Neuronal stem cell (in vitro differentiated cells): ENCODE measurements at regions not wholly inside any gene's neighbourhood (a gene's known extent, or its start where the extent isn't known, plus 50 kb on each side); places are given as distances from the start of the nearest gene placed in this dataset.

Experiments used
- DNase-seq: peaks from one replicate; pipeline ENCODE4 v3.0.0-alpha.2; 2013; ENCODE audit warnings: low spot score
- H2AFZ ChIP-seq: one replicate; pipeline ENCODE4 v1.6.1; 2013; ENCODE audit warnings: mild to moderate bottlenecking, low read length, inconsistent platforms
- H2AK5ac ChIP-seq: 2 replicates; pipeline ENCODE4 v1.6.1; 2013; ENCODE audit warnings: low read depth, mild to moderate bottlenecking, inconsistent platforms, low read length, moderate library complexity, mixed read lengths
- H2BK120ac ChIP-seq: 2 replicates; pipeline ENCODE4 v1.6.1; 2013; ENCODE audit warnings: low read depth, mild to moderate bottlenecking, inconsistent platforms, low read length, moderate library complexity, mixed read lengths
- H2BK12ac ChIP-seq: one replicate; pipeline ENCODE4 v1.6.1; 2013; ENCODE audit warnings: low read length, inconsistent platforms
- H2BK15ac ChIP-seq: 2 replicates; pipeline ENCODE4 v1.6.1; 2013; ENCODE audit warnings: mild to moderate bottlenecking, low read length, inconsistent platforms, mixed read lengths
- H2BK5ac ChIP-seq: one replicate; pipeline ENCODE4 v1.6.1; 2013; ENCODE audit warnings: inconsistent platforms, mild to moderate bottlenecking, low read length, moderate library complexity
- H3K14ac ChIP-seq: one replicate; pipeline ENCODE4 v1.6.1; 2013; ENCODE audit warnings: low read length, inconsistent platforms
- H3K18ac ChIP-seq: 2 replicates; pipeline ENCODE4 v1.6.1; 2013; ENCODE audit warnings: low read length, inconsistent platforms
- H3K23ac ChIP-seq: 2 replicates; pipeline ENCODE4 v1.6.1; 2013; ENCODE audit warnings: low read depth, mild to moderate bottlenecking, mixed read lengths, low read length, inconsistent platforms; ENCODE audit not compliant: poor library complexity
- H3K27ac ChIP-seq: replicated peaks from 3 replicates; pipeline ENCODE4 v1.5.1; 2013; ENCODE audit warnings: low read length, inconsistent platforms
- H3K27me3 ChIP-seq, 3 experiments: 2 replicates each; pipeline ENCODE4 v1.6.1; 2013; ENCODE audit warnings: low read length in 3 of 3, mild to moderate bottlenecking in 2 of 3, inconsistent platforms in 1 of 3, low read depth in 1 of 3, mixed read lengths in 1 of 3, moderate library complexity in 1 of 3; ENCODE audit not compliant: control insufficient read depth in 3 of 3, insufficient read depth in 3 of 3
- H3K36me3 ChIP-seq, 2 donors: replicated peaks in 1 of 2; 2 replicates each; pipeline ENCODE4 v1.6.1; 2013; ENCODE audit warnings: low read length in 2 of 2; ENCODE audit not compliant: control insufficient read depth in 2 of 2, insufficient read depth in 2 of 2
- H3K4ac ChIP-seq: 2 replicates; pipeline ENCODE4 v1.6.1; 2013; ENCODE audit warnings: inconsistent platforms, mild to moderate bottlenecking, low read length, moderate library complexity
- H3K4me1 ChIP-seq, 2 donors: 1 replicate in 1 of 2; 2 replicates in 1 of 2; pipeline ENCODE4 v1.6.1; 2013; ENCODE audit warnings: low read length in 2 of 2, low read depth in 1 of 2; ENCODE audit not compliant: control insufficient read depth in 2 of 2, insufficient read depth in 1 of 2
- H3K4me2 ChIP-seq: one replicate; pipeline ENCODE4 v1.6.1; 2013; ENCODE audit warnings: mild to moderate bottlenecking, low read length, inconsistent platforms; ENCODE audit not compliant: insufficient read depth, poor library complexity, severe bottlenecking
- H3K4me3 ChIP-seq, 2 donors: 2 replicates each; pipeline ENCODE4 v1.5.1; 2013; ENCODE audit warnings: low read length in 2 of 2, mild to moderate bottlenecking in 2 of 2, inconsistent platforms in 1 of 2, moderate library complexity in 1 of 2
- H3K79me1 ChIP-seq: one replicate; pipeline ENCODE4 v1.6.1; 2013; ENCODE audit warnings: low read depth, mild to moderate bottlenecking, inconsistent platforms, low read length, moderate library complexity
- H3K9ac ChIP-seq: one replicate; pipeline ENCODE4 v1.6.1; 2013; ENCODE audit warnings: mild to moderate bottlenecking, low read depth, low read length, inconsistent platforms; ENCODE audit not compliant: poor library complexity
- H3K9me3 ChIP-seq, 2 donors: replicated peaks in 1 of 2; 2 replicates each; pipeline versions ENCODE3 to v1.6.1; 2013; ENCODE audit warnings: low read length in 2 of 2, mild to moderate bottlenecking in 2 of 2, inconsistent platforms in 1 of 2, low read depth in 1 of 2, mixed read lengths in 1 of 2, moderate library complexity in 1 of 2; ENCODE audit not compliant: control insufficient read depth in 2 of 2, insufficient read depth in 1 of 2
- H4K8ac ChIP-seq: one replicate; pipeline ENCODE4 v1.6.1; 2013; ENCODE audit warnings: low read depth, mild to moderate bottlenecking, inconsistent platforms, low read length, moderate library complexity
- H4K91ac ChIP-seq: one replicate; pipeline ENCODE4 v1.6.1; 2013; ENCODE audit warnings: low read length, low read depth, mild to moderate bottlenecking, inconsistent platforms; ENCODE audit not compliant: poor library complexity
- WGBS, 2 donors: extraction: QIAGEN DNeasy Blood & Tissue Kit; methylation state at CpG; one replicate each; pipeline ENCODE4 v1.1.7; 2013; ENCODE audit warnings: missing lambda C conversion rate in 2 of 2, mixed read lengths in 1 of 2; ENCODE audit not compliant: insufficient read length in 2 of 2, insufficient replicate concordance in 1 of 2; ENCODE audit errors: extremely low coverage in 2 of 2; 5-methylcytosine and 5-hydroxymethylcytosine counted together

DNA sequence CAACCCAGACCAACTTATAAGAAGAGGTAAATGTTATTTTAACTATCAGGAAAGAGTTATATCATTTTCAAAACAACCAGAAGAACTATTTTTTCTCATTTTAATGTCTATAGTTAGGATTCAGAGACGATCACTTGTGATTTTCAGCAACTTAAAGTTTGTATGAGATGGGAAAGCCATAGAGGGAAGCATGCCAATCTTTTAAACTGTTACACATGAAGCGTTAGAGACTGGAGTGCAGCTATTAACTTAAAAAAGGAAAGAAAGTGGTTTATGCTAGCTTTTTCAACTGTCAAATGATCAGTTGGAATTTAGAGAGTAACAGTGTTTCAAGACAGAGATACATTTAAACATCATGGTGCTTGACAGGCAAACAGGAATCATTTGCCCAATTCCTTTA, 91.7 kb upstream of the LPP start:
- Histone ChIP-seq H2BK5ac (no peak overlapping the region), H3K4me1 (no peaks in the 10 kb centered on the region), H2AK5ac (no peak overlapping the region), H2AFZ (no peak overlapping the region), H4K91ac (no peak overlapping the region), H3K14ac (no peak overlapping the region), H3K9me3 (no peaks in the 10 kb centered on the region), H3K79me1 (no peaks in the 10 kb centered on the region), H2BK12ac (no peak overlapping the region), H3K4me2 (no peak overlapping the region), H3K9ac (no peak overlapping the region), H2BK120ac (no peak overlapping the region), H3K23ac (no peak overlapping the region), H3K18ac (no peak overlapping the region), H3K4ac (no peak overlapping the region), H3K27ac (no peak overlapping the region), H3K36me3 (no peaks in the 10 kb centered on the region), H2BK15ac (no peak overlapping the region), H4K8ac (no peak overlapping the region), H3K4me3 (no peak overlapping the region), H3K27me3 (peaks cover 0 to 3% (median 0%) of the 10 kb centered on the region in 3 experiments)
- no peak for DNase-seq
- no CpG with 5 or more reads among the region's 2 CpGs for WGBS, 2 donors

DNA sequence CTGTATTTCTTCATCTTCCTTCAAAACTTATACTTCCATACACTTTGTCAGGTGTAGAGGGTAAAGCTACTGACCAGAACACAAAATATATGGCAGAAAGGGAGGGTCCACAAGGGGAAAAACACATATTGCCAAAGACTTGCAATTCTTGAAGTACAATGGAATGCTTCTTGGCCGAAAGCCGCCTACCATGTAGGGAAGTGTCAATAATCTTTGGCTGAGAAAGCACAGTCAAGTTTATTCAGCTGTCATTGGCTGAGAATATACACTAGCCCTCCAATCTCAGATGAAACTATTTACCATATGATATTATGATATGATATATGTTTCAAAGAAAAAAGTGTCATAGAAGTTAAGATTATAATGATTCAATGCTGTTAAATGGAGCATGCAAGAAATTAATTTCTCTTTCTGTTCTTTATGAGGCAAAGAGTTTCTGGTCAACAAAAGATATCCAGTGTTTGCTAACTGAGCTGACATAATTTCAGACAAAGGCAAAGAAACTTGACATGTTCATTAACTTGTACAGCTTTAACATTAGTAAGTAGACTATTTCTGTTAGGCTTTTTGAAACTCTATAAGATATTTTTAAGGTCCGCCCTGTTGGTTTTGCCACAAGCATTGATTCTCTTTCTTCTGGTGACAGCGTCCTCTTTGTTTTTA, 89.0 kb upstream of the LPP start:
- H3K18ac ChIP-seq, result no peak overlapping the region

DNA sequence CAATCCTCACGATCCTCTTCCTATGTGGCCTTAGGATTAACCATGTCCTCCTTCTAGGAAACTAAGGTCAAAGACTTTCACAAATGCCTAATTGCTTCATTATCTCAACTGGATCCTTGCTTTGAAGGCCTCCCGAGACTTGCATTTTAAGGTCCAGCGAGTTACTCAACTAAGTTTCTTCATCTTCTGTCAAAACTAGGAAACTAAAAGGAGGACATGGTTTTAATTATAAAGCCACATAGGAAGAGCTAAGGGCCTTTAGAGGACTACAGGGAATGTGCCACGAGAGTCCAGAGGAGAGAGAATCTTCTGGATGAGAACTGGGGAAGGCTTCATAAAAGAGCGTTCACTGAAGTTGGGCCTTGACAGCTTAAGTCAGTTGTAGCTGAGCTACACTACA, 87.8 kb upstream of the LPP start:
- no peaks in the 10 kb centered on the region for H3K79me1 ChIP-seq
- no peak overlapping the region for H4K8ac ChIP-seq
- H2BK15ac ChIP-seq, result no peak overlapping the region
- no peak overlapping the region for H2BK120ac ChIP-seq
- no CpG with 5 or more reads among the region's 5 CpGs for WGBS, 2 donors
- DNase-seq, result no peak
- no peak overlapping the region for H2AFZ ChIP-seq
- no peak overlapping the region for H3K23ac ChIP-seq
- H2BK12ac ChIP-seq, result no peak overlapping the region
- H3K27ac ChIP-seq, result no peak overlapping the region
- H3K4ac ChIP-seq, result no peak overlapping the region
- H3K9me3 ChIP-seq, result no peaks in the 10 kb centered on the region
- peaks cover 0 to 8% (median 0%) of the 10 kb centered on the region in 3 experiments for H3K27me3 ChIP-seq
- no peak overlapping the region for H4K91ac ChIP-seq
- no peak overlapping the region for H3K4me2 ChIP-seq
- no peak overlapping the region for H2AK5ac ChIP-seq
- no peak overlapping the region for H3K9ac ChIP-seq
- no peak overlapping the region for H2BK5ac ChIP-seq
- no peaks in the 10 kb centered on the region for H3K4me1 ChIP-seq
- no peak overlapping the region for H3K4me3 ChIP-seq
- no peaks in the 10 kb centered on the region for H3K36me3 ChIP-seq
- H3K14ac ChIP-seq, result no peak overlapping the region
- no peak overlapping the region for H3K18ac ChIP-seq

More for the DNA sequence above, 89.0 kb upstream of the LPP start:
- H4K91ac ChIP-seq, result no peak overlapping the region
- no peak overlapping the region for H3K27ac ChIP-seq
- no peak overlapping the region for H2AK5ac ChIP-seq
- no peaks in the 10 kb centered on the region for H3K9me3 ChIP-seq
- H3K4me2 ChIP-seq, result no peak overlapping the region
- no peak overlapping the region for H3K9ac ChIP-seq
- no peak overlapping the region for H2BK120ac ChIP-seq
- no peak overlapping the region for H3K4ac ChIP-seq
- no peaks in the 10 kb centered on the region for H3K79me1 ChIP-seq
- no peak for DNase-seq
- no peak overlapping the region for H3K4me3 ChIP-seq
- H2BK12ac ChIP-seq, result no peak overlapping the region
- no peaks in the 10 kb centered on the region for H3K36me3 ChIP-seq
- no peak overlapping the region for H3K23ac ChIP-seq
- WGBS, 2 donors, result no CpG with 5 or more reads among the region's 4 CpGs
- no peak overlapping the region for H2AFZ ChIP-seq
- no peak overlapping the region for H3K14ac ChIP-seq
- H3K4me1 ChIP-seq, result no peaks in the 10 kb centered on the region
- no peak overlapping the region for H2BK15ac ChIP-seq
- no peak overlapping the region for H4K8ac ChIP-seq
- peaks cover 0 to 8% (median 0%) of the 10 kb centered on the region in 3 experiments for H3K27me3 ChIP-seq
- H2BK5ac ChIP-seq, result no peak overlapping the region

DNA sequence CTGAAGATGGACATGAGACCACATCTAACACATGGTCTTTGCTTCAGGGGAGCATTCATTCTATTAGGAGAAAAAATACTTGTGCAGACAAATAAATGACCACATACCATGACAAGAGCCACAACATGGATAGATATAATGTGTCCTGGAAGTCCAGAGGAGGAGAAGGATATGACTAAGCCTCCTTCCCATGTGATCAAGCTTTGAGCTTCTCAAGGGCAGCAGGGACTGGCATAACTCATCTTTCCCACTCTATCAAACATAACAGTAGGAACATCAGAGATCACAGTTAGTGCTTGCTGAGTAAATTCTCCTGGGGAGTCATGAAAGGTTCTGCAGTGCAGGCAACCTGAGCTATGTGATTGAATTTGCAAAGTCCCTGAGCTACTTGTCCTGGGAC, 86.0 kb upstream of the LPP start:
- DNase-seq, result no peak

More for the DNA sequence above, 86.0 kb upstream of the LPP start:
- H3K23ac ChIP-seq, result no peak overlapping the region
- no peak overlapping the region for H3K27ac ChIP-seq
- H4K91ac ChIP-seq, result no peak overlapping the region
- no peak overlapping the region for H2BK15ac ChIP-seq
- no peak overlapping the region for H3K4me3 ChIP-seq
- H2BK12ac ChIP-seq, result no peak overlapping the region
- H2BK120ac ChIP-seq, result no peak overlapping the region
- no peak overlapping the region for H2AFZ ChIP-seq
- H3K9ac ChIP-seq, result no peak overlapping the region
- no peak overlapping the region for H3K4me2 ChIP-seq
- H3K9me3 ChIP-seq, result no peaks in the 10 kb centered on the region
- no peak overlapping the region for H2AK5ac ChIP-seq
- no peak overlapping the region for H3K18ac ChIP-seq
- H3K36me3 ChIP-seq, result no peaks in the 10 kb centered on the region
- no peaks in the 10 kb centered on the region for H3K4me1 ChIP-seq
- H3K14ac ChIP-seq, result no peak overlapping the region
- H3K79me1 ChIP-seq, result no peaks in the 10 kb centered on the region
- H3K27me3 ChIP-seq, result peaks cover 0 to 13% (median 0%) of the 10 kb centered on the region in 3 experiments
- H3K4ac ChIP-seq, result no peak overlapping the region
- H4K8ac ChIP-seq, result no peak overlapping the region
- H2BK5ac ChIP-seq, result no peak overlapping the region
